ENCODE measurements at regions not wholly inside any gene's neighbourhood (a gene's known extent, or its start where the extent isn't known, plus 50 kb on each side); places are given as distances from the start of the nearest gene placed in this dataset.

- no peak for ATAC-seq
- Histone ChIP-seq H3K4me3 (no peak overlapping the region), H3K9me2 (ENCODE audit: insufficient read depth) (no peaks in the 10 kb centered on the region), H3K4me1 (ENCODE audit: insufficient read depth) (peaks cover 12% of the 10 kb centered on the region; the same call in 1 of the 2 replicates), H3K27ac (ENCODE audit: low read depth) (no peak overlapping the region), H2AFZ (no peak overlapping the region), H4K20me1 (replicated peaks; ENCODE audit: insufficient read depth) (no peaks in the 10 kb centered on the region), H3F3A (replicated peaks; ENCODE audit: low read depth) (no peaks in the 10 kb centered on the region), H3K27me3 (ENCODE audit: insufficient read depth) (no peaks in the 10 kb centered on the region), H3K79me2 (replicated peaks; ENCODE audit: insufficient read depth) (no peaks in the 10 kb centered on the region), H3K4me2 (no peak overlapping the region), H3K36me3 (ENCODE audit: insufficient read depth) (no peaks in the 10 kb centered on the region)
- DNase-seq (ENCODE audit: low spot score): no peak
- peaks cover 4% of the 10 kb centered on the region for H3K27me3 Mint-ChIP-seq (ENCODE audit: insufficient read depth, low read depth, poor library complexity)
- peaks cover 11% of the 10 kb centered on the region for H3K9me3 Mint-ChIP-seq
- H3K4me1 Mint-ChIP-seq: peaks cover 19% of the 10 kb centered on the region
- H3K36me3 Mint-ChIP-seq (ENCODE audit: low read depth): peaks cover 9% of the 10 kb centered on the region
- no peak overlapping the region for H3K4me3 Mint-ChIP-seq
- no peak overlapping the region for H3K27ac Mint-ChIP-seq
- no peak for TF ChIP-seq REST (IDR thresholded peaks at IDR 0.05; ENCODE audit: unreplicated experiment)
- TF ChIP-seq ZNF114 (CRISPR knock-in tag; IDR thresholded peaks at IDR 0.05): no peak
- no peak for TF ChIP-seq STAT1 (IDR thresholded peaks at IDR 0.05; ENCODE audit: unreplicated experiment)
- no peak for TF ChIP-seq ZNF331 (CRISPR knock-in tag; IDR thresholded peaks at IDR 0.05; ENCODE audit: low read depth)
- no peak for TF ChIP-seq NANOG (IDR thresholded peaks at IDR 0.05; ENCODE audit: borderline replicate concordance)
- TF ChIP-seq ETS1 (IDR thresholded peaks at IDR 0.05): no peak
- no peak for TF ChIP-seq EZH2 (IDR thresholded peaks at IDR 0.05; ENCODE audit: low read depth, unreplicated experiment)
- TF ChIP-seq CREB1 (CRISPR knock-in tag; IDR thresholded peaks at IDR 0.05; ENCODE audit: low read depth): no peak
- no peak for TF ChIP-seq POLR2AphosphoS5 (IDR thresholded peaks at IDR 0.05; ENCODE audit: low read depth)
- no peak for TF ChIP-seq ZNF462 (CRISPR knock-in tag; IDR thresholded peaks at IDR 0.05)
- TF ChIP-seq EZH2phosphoT487 (IDR thresholded peaks at IDR 0.05; ENCODE audit: unreplicated experiment): no peak
- TF ChIP-seq JUNB (IDR thresholded peaks at IDR 0.05; ENCODE audit: unreplicated experiment): no peak
- no peak for TF ChIP-seq CTCF (conservative IDR thresholded peaks at IDR 0.05; ENCODE audit: low read depth in 2 of 2)
Measured at GRCh38 chr16:13427943-13428342, 492.0 kb upstream of the ERCC4 start.
